K562 (cell line): ENCODE measurements at regions not wholly inside any gene's neighbourhood (a gene's known extent, or its start where the extent isn't known, plus 50 kb on each side); places are given as distances from the start of the nearest gene placed in this dataset.

Experiments used
- ATAC-seq: fragments of 200-7000 bp; cut with Tn5 transposase; 3 replicates; pipeline ENCODE4 v1.9.1; 2020; ENCODE audit warnings: moderate library complexity
- BruUV-seq: library from RNA; stranded (reverse); fragments of 400-500 nt; replicated peaks from 2 replicates; lab custom pipeline; 2021; lab: Mats Ljungman, UMichigan
- CTCF ChIA-PET: fragments of 300-600 bp; formaldehyde crosslinking; extraction: SDS; loops from one replicate; lab custom pipeline; 2021; ENCODE audit warnings: low intra/inter-chr PET ratio; lab: Yijun Ruan, JAX
- POLR2A ChIA-PET: fragments of 300-600, 350-650 bp; sonication (Branson Sonifier 250); formaldehyde crosslinking; extraction: SDS; loops from one replicate; lab custom pipeline; 2021; ENCODE audit warnings: antibody characterized with exemption, inconsistent platforms; lab: Yijun Ruan, JAX
- DNase-seq, 4 experiments: peaks; one replicate each; pipeline versions ENCODE4 v3.0.0 to v3.0.0-alpha.2; 2011 to 2018; ENCODE audit warnings: low spot score in 3 of 4, mixed read lengths in 3 of 4; ENCODE audit errors: extremely low read depth in 1 of 4
- FAIRE-seq: peaks from 2 replicates; lab custom pipeline; 2011; peaks lifted over from hg19 to GRCh38; lab: Jason Lieb, UNC
- H2AFZ ChIP-seq: 2 replicates; pipeline ENCODE4 v1.6.0; 2011; ENCODE audit warnings: low read depth, low read length, control low read depth, inconsistent platforms
- H3K27ac ChIP-seq: fragments of 200-600 bp; 3 replicates; pipeline ENCODE4 v1.8.0; 2011; ENCODE audit warnings: low read depth, mild to moderate bottlenecking, control low read depth, inconsistent platforms, low read length, moderate library complexity, mixed read lengths; ENCODE audit errors: extremely low read depth
- H3K27me3 ChIP-seq, 2 experiments: fragments of 300-600 bp in 1 of 2; 2 replicates in 1 of 2; 3 replicates in 1 of 2; pipeline versions ENCODE4 v1.6.0 to v1.8.0; 2011; ENCODE audit warnings: inconsistent platforms in 2 of 2, low read length in 2 of 2, mild to moderate bottlenecking in 1 of 2, mixed read lengths in 1 of 2, moderate library complexity in 1 of 2; ENCODE audit not compliant: control insufficient read depth in 2 of 2, insufficient read depth in 2 of 2
- H3K36me3 ChIP-seq: fragments of 300-600 bp; 3 replicates; pipeline ENCODE4 v1.8.0; 2011; ENCODE audit warnings: mild to moderate bottlenecking, low read length, inconsistent platforms; ENCODE audit not compliant: control insufficient read depth, insufficient read depth
- H3K4me1 ChIP-seq, 2 experiments: fragments of 200-600 bp in 1 of 2; replicated peaks in 1 of 2; 2 replicates in 1 of 2; 3 replicates in 1 of 2; pipeline versions ENCODE4 v1.5.1 to v1.8.0; 2011; ENCODE audit warnings: inconsistent platforms in 2 of 2, low read length in 2 of 2, mild to moderate bottlenecking in 1 of 2, mixed read lengths in 1 of 2, moderate library complexity in 1 of 2; ENCODE audit not compliant: control insufficient read depth in 2 of 2, insufficient read depth in 2 of 2
- H3K4me2 ChIP-seq: 2 replicates; pipeline ENCODE4 v1.6.1; 2011; ENCODE audit warnings: low read length, control low read depth, inconsistent platforms, mixed read lengths; ENCODE audit not compliant: insufficient read depth
- H3K4me3 ChIP-seq: fragments of 200-600 bp; sonication (generic), shearing (Covaris generic); 2 replicates; pipeline ENCODE4 v1.5.1; 2016; ENCODE audit warnings: control low read depth, inconsistent platforms
- H3K79me2 ChIP-seq: fragments of 200-600 bp; 3 replicates; pipeline ENCODE4 v1.8.0; 2011; ENCODE audit warnings: low read length, inconsistent platforms; ENCODE audit not compliant: control insufficient read depth, insufficient read depth
- H3K9ac ChIP-seq, 2 experiments: 2 replicates each; pipeline versions ENCODE4 v1.6.0 to v1.6.1; 2011; ENCODE audit warnings: low read depth in 2 of 2, low read length in 2 of 2, control low read depth in 1 of 2, inconsistent platforms in 1 of 2, mild to moderate bottlenecking in 1 of 2, mixed read lengths in 1 of 2; ENCODE audit not compliant: insufficient read depth in 1 of 2
- H3K9me1 ChIP-seq: one replicate; pipeline ENCODE4 v1.6.0; 2011; ENCODE audit warnings: inconsistent platforms, mild to moderate bottlenecking, low read length, moderate library complexity; ENCODE audit not compliant: control insufficient read depth, insufficient read depth
- H3K9me3 ChIP-seq: replicated peaks from 2 replicates; pipeline ENCODE4 v1.5.1; 2011; ENCODE audit warnings: low read depth, low read length, inconsistent platforms; ENCODE audit not compliant: control insufficient read depth, insufficient read depth
- H4K20me1 ChIP-seq: replicated peaks from 2 replicates; pipeline ENCODE4 v1.6.1; 2011; ENCODE audit warnings: low read length, inconsistent platforms, mixed read lengths; ENCODE audit not compliant: control insufficient read depth, insufficient read depth
- ATF1 ChIP-seq, 2 experiments: fragments of 450-650 bp in 1 of 2; IDR thresholded peaks; 2 replicates each; pipeline ENCODE4 v1.6.1; 2016; ENCODE audit warnings: missing compliant biosample characterization in 1 of 2, missing genetic modification characterization in 1 of 2
- CAMTA2 ChIP-seq: fragments of 250-450 bp; sonication (Bioruptor Pico); conservative IDR thresholded peaks from 2 replicates; pipeline ENCODE4 v1.5.1; 2022
- CXXC5 ChIP-seq: fragments of 250-450 bp; sonication (Bioruptor Pico); IDR thresholded peaks from 2 replicates; pipeline ENCODE4 v1.8.0; 2022; ENCODE audit warnings: inconsistent platforms, mild to moderate bottlenecking, moderate library complexity
- GTF2F1 ChIP-seq: IDR thresholded peaks from 2 replicates; pipeline ENCODE4 v1.6.1; 2011; ENCODE audit warnings: low read depth, low read length, improper control_type of control experiment
- HMG20B ChIP-seq: fragments of 250-450 bp; sonication (Bioruptor Pico); IDR thresholded peaks from 2 replicates; pipeline ENCODE4 v1.5.0; 2021; ENCODE audit warnings: mild to moderate bottlenecking
- ILK ChIP-seq: fragments of 450-650 bp; IDR thresholded peaks from 2 replicates; pipeline ENCODE4 v1.6.1; 2016; ENCODE audit warnings: missing genetic modification characterization, low read depth, mild to moderate bottlenecking, missing compliant biosample characterization, moderate library complexity, borderline replicate concordance
- NRF1 ChIP-seq, 2 experiments: fragments of 450-650 bp; IDR thresholded peaks in 1 of 2; conservative IDR thresholded peaks in 1 of 2; 2 replicates each; pipeline ENCODE4 v1.6.1; 2014; ENCODE audit warnings: mild to moderate bottlenecking in 2 of 2
- SOX6 ChIP-seq: fragments of 450-650 bp; IDR thresholded peaks from 2 replicates; pipeline ENCODE4 v1.6.1; 2014; ENCODE audit warnings: mild to moderate bottlenecking
- TSC22D4 ChIP-seq: fragments of 450-650 bp; IDR thresholded peaks from 2 replicates; pipeline ENCODE4 v1.6.1; 2016; ENCODE audit warnings: missing genetic modification characterization, missing biosample characterization, control low read depth
- ZNF311 ChIP-seq: fragments of 250-450 bp; sonication (Bioruptor Pico); IDR thresholded peaks from 2 replicates; pipeline ENCODE4 v1.4.0; 2020; ENCODE audit warnings: mild to moderate bottlenecking, moderate library complexity
- ZNF444 ChIP-seq: fragments of 250-450 bp; sonication (Bioruptor Pico); IDR thresholded peaks from 2 replicates; pipeline ENCODE4 v1.4.0; 2020; ENCODE audit warnings: mild to moderate bottlenecking, moderate library complexity
- ZNF583 ChIP-seq: fragments of 250-450 bp; sonication (Bioruptor Pico); IDR thresholded peaks from 2 replicates; pipeline ENCODE4 v1.4.0; 2020
- WGBS: fragments of 100-300 bp; shearing (Covaris generic); methylation state at CpG from one replicate; pipeline ENCODE4 v1.1.6; 2016; ENCODE audit warnings: low coverage, mixed read lengths; ENCODE audit not compliant: insufficient coverage; ENCODE audit errors: missing lambda C conversion rate; 5-methylcytosine and 5-hydroxymethylcytosine counted together
- in situ Hi-C: fragments of 300-500 bp; cut with MboI; formaldehyde crosslinking; loops from 4 replicates; pipeline ENCODE4 v1.15.0; 2018; ENCODE audit warnings: inconsistent platforms, mixed read lengths
- intact Hi-C: fragments of 100-400 bp; cut with micrococcal nuclease; formaldehyde crosslinking; loops from 2 replicates; pipeline ENCODE4 v1.14.2; 2022
- TF ChIP-seq, protein P1 (sequence below): sonication (generic); formaldehyde crosslinking; IDR thresholded peaks from 2 replicates; pipeline ENCODE4 v1.8.0; 2023; ENCODE audit warnings: mild to moderate bottlenecking, missing genetic modification reagents
- TF ChIP-seq, protein P2 (sequence below): sonication (generic); IDR thresholded peaks from 2 replicates; pipeline ENCODE4 v1.6.1; 2016
- TF ChIP-seq, protein P3 (sequence below): fragments of 150-350 bp; IDR thresholded peaks from 2 replicates; pipeline ENCODE4 v1.6.1; 2014; ENCODE audit warnings: low read depth, mild to moderate bottlenecking, low read length, borderline replicate concordance

DNA sequence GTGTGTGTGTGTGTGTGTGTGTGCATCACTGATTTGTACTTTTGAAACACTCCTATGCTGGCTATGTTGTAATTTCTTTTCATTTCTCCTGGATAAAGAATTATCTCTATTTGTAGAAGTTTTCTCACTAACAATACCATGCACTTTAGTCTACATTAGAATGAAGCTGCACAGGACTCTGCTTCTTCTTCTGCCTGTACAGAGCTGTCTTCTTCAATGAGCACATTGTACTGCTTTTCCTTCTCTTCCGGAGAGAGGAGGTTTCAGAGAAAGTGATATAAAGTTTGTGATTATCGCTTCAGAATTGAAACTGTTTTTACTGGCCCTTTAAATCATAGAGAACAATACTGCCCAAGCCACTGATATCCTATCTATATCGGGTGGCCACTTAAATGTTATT, 677.0 kb downstream of the NR2F1-AS1 start (continued):
- TF ChIP-seq, protein P1, sequence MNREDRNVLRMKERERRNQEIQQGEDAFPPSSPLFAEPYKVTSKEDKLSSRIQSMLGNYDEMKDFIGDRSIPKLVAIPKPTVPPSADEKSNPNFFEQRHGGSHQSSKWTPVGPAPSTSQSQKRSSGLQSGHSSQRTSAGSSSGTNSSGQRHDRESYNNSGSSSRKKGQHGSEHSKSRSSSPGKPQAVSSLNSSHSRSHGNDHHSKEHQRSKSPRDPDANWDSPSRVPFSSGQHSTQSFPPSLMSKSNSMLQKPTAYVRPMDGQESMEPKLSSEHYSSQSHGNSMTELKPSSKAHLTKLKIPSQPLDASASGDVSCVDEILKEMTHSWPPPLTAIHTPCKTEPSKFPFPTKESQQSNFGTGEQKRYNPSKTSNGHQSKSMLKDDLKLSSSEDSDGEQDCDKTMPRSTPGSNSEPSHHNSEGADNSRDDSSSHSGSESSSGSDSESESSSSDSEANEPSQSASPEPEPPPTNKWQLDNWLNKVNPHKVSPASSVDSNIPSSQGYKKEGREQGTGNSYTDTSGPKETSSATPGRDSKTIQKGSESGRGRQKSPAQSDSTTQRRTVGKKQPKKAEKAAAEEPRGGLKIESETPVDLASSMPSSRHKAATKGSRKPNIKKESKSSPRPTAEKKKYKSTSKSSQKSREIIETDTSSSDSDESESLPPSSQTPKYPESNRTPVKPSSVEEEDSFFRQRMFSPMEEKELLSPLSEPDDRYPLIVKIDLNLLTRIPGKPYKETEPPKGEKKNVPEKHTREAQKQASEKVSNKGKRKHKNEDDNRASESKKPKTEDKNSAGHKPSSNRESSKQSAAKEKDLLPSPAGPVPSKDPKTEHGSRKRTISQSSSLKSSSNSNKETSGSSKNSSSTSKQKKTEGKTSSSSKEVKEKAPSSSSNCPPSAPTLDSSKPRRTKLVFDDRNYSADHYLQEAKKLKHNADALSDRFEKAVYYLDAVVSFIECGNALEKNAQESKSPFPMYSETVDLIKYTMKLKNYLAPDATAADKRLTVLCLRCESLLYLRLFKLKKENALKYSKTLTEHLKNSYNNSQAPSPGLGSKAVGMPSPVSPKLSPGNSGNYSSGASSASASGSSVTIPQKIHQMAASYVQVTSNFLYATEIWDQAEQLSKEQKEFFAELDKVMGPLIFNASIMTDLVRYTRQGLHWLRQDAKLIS (CRISPR knock-in tag): no peak
- no peak for TF ChIP-seq ZNF583
- no peak for TF ChIP-seq GTF2F1
- no peak for TF ChIP-seq CAMTA2 (CRISPR knock-in tag)
- TF ChIP-seq ILK (tag): no peak
- no peak for TF ChIP-seq ATF1 (CRISPR knock-in tag; IDR thresholded peaks at IDR 0.05)
- TF ChIP-seq ATF1 (tag; IDR thresholded peaks at IDR 0.05): no peak
- TF ChIP-seq TSC22D4: no peak

DNA sequence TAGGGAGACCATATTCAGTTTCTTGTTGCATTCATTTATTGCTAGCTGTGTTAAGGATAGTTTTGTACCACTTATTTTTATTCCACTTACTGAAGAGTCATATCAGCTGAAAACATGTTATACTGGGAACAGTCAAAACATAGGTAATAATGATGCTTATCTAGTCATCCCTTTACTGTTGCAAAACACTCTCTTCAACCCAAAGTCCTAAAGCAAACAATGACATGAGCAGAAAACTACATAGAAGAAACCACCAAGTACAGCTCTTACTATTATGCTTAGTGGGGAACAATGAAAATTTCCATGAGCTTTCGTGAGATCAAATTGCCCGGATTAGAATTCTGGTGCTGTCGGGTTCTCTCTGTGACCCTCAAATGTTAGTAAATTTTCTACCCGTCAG, 681.4 kb downstream of the NR2F1-AS1 start:
- CTCF ChIA-PET: no interaction called here
- ATAC-seq (no peak), DNase-seq (no peak), FAIRE-seq (no peak)
- Histone ChIP-seq H3K9ac (no peak overlapping the region), H3K27me3 (no peaks in the 10 kb centered on the region), H3K4me1 (no peaks in the 10 kb centered on the region), H3K27ac (no peak overlapping the region), H3K4me3 (no peak overlapping the region), H3K9me1 (no peaks in the 10 kb centered on the region), H2AFZ (no peak overlapping the region), H3K4me2 (no peak overlapping the region), H3K9me3 (no peaks in the 10 kb centered on the region), H3K79me2 (no peaks in the 10 kb centered on the region), H4K20me1 (no peaks in the 10 kb centered on the region), H3K36me3 (no peaks in the 10 kb centered on the region)
- intact Hi-C loops: no loop called here
- WGBS: 0% methylated on average over 4 of the region's 4 CpGs
- BruUV-seq: no TSS peak
- in situ Hi-C loops: no loop called here
- POLR2A ChIA-PET: interaction anchor here (0.6 kb wide), 1 partner anchor 8 kb away, joined by 3 read pairs; no protein-coding TSS in a partner anchor
- TF ChIP-seq SOX6: no peak
- TF ChIP-seq CXXC5 (CRISPR knock-in tag): no peak
- no peak for TF ChIP-seq NRF1 (conservative IDR thresholded peaks at IDR 0.05 in 1 of 2, IDR thresholded peaks at IDR 0.05 in 1 of 2)
- TF ChIP-seq, protein P2, sequence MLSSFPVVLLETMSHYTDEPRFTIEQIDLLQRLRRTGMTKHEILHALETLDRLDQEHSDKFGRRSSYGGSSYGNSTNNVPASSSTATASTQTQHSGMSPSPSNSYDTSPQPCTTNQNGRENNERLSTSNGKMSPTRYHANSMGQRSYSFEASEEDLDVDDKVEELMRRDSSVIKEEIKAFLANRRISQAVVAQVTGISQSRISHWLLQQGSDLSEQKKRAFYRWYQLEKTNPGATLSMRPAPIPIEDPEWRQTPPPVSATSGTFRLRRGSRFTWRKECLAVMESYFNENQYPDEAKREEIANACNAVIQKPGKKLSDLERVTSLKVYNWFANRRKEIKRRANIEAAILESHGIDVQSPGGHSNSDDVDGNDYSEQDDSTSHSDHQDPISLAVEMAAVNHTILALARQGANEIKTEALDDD: no peak
- TF ChIP-seq ZNF311 (CRISPR knock-in tag): no peak
- no peak for TF ChIP-seq HMG20B (CRISPR knock-in tag)
- TF ChIP-seq, protein P3, sequence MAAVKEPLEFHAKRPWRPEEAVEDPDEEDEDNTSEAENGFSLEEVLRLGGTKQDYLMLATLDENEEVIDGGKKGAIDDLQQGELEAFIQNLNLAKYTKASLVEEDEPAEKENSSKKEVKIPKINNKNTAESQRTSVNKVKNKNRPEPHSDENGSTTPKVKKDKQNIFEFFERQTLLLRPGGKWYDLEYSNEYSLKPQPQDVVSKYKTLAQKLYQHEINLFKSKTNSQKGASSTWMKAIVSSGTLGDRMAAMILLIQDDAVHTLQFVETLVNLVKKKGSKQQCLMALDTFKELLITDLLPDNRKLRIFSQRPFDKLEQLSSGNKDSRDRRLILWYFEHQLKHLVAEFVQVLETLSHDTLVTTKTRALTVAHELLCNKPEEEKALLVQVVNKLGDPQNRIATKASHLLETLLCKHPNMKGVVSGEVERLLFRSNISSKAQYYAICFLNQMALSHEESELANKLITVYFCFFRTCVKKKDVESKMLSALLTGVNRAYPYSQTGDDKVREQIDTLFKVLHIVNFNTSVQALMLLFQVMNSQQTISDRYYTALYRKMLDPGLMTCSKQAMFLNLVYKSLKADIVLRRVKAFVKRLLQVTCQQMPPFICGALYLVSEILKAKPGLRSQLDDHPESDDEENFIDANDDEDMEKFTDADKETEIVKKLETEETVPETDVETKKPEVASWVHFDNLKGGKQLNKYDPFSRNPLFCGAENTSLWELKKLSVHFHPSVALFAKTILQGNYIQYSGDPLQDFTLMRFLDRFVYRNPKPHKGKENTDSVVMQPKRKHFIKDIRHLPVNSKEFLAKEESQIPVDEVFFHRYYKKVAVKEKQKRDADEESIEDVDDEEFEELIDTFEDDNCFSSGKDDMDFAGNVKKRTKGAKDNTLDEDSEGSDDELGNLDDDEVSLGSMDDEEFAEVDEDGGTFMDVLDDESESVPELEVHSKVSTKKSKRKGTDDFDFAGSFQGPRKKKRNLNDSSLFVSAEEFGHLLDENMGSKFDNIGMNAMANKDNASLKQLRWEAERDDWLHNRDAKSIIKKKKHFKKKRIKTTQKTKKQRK: no peak
- TF ChIP-seq ZNF444 (CRISPR knock-in tag): no peak
